HG03354 (cell line): ENCODE measurements at regions not wholly inside any gene's neighbourhood (a gene's known extent, or its start where the extent isn't known, plus 50 kb on each side); places are given as distances from the start of the nearest gene placed in this dataset.

Experiments
- ATAC-seq: cut with Tn5 transposase; IDR thresholded peaks from one replicate; pipeline ENCODE4 v1.9.1; 2021; ENCODE audit warnings: mild to moderate bottlenecking; ENCODE audit not compliant: unreplicated experiment, poor library complexity, severe bottlenecking

GRCh38 chr5:58227858-58228257, 232.0 kb downstream of the PLK2 start:
- ATAC-seq: no peak

GRCh38 chr5:58224661-58225060, 235.2 kb downstream of the PLK2 start:
- ATAC-seq: no peak

GRCh38 chr5:58224221-58224620, 235.7 kb downstream of the PLK2 start:
- no peak for ATAC-seq

- no peak for ATAC-seq
Observed at GRCh38 chr5:58215364-58215763, 244.5 kb downstream of the PLK2 start.

- no peak for ATAC-seq
Observed at GRCh38 chr5:58211441-58211840, 248.4 kb downstream of the PLK2 start.

GRCh38 chr5:58208674-58209073, 251.2 kb downstream of the PLK2 start:
- ATAC-seq: no peak

DNA sequence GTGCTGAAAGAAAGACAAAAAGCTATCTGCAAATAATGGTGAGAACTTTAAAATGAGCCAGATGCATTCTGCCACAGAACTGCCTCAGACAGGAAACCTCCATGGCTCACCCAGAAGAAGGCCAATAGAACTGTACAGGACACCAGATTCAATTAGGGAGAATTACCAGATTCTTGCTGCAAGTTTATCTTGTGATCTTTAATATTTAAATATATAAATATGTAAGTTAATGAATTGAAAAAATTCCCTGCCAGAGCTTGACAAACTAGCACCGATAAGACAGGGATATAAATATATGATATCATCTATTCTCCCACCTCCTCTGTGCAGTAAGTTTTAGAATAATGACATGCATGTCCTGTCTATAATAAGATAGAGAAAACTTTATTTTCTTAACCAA, 252.8 kb downstream of the PLK2 start:
- ATAC-seq: no peak

GRCh38 chr5:58204966-58205365, 254.9 kb downstream of the PLK2 start:
- no peak for ATAC-seq

- no peak for ATAC-seq
Observed at GRCh38 chr5:58202941-58203444, 256.9 kb downstream of the PLK2 start.

GRCh38 chr5:58201922-58202648, 257.8 kb downstream of the PLK2 start:
- ATAC-seq: no peak

DNA sequence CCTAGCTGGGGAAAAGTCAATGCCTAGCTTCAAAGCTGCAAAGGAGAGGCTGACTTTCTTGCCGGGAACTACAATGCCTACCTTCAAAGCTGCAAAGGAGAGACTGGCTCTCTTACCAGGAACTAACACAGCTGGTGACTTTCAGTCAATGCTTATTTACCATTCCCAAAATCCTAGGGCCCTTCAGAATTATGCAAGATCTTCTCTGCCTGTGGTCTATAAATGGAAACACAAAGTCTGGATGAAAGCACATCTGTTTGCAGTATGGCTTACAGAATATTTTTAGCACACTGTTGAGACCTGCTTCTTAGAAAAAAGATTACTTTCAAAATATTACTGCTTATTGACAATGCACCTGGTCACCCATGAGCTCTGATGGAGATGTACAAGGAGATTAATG, 259.4 kb downstream of the PLK2 start:
- ATAC-seq: no peak

DNA sequence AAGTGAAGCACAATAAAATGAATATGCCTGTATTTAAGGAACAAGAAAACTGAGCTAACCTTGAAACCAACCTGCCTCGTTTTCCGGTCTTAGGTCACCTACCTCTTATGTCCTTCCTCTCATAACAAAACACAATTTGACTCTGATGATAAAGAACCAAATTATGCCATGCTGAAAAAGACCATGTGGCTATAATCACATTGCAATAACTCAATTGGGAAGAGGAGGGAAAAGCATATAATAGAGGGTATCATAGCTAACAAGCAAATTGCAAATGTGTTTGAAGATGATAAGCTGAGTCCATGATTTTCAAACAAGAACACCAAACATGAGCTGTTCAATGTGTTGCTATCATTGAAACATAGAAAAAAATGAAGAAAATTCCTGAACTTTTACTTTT, 260.8 kb downstream of the PLK2 start:
- ATAC-seq: no peak

GRCh38 chr5:58198330-58198729, 261.6 kb downstream of the PLK2 start:
- ATAC-seq: no peak

DNA sequence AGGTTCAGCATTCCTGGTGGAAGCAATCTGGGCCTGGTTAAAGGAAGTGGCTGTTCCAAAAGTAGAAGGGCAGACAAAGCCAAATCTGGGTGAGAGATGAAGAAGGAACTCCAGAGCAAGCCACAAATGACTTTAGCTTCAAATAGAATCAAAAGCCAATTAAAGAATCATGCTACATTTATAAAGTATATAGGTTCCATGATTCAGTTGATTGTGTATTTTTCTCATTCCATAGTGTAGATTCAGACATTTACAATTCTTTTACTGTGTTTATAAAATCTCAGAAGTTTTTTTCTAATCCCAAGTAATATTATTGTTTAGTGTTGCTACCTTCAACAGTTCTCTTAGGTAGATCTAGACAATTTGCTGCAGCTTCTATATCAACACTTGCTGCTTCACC, 262.0 kb downstream of the PLK2 start:
- ATAC-seq: no peak

DNA sequence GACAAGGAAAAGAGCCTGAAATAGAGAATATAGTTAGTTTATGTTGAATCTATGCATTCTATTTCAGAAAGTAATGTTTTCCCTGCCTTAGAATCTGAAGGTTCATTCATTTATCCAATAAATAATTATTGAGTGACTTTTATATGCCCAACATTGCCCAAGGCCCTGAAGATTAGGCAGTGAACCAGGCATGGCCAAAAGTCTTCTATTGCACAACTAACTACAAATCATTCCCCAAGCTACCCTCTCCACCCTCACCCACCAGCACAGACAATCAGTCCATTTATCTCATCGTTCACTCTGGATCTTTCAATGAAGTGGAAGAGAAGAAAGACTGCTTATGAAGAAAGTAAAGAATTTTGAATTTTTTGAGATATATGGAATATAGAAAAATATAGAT, 268.4 kb downstream of the PLK2 start:
- no peak for ATAC-seq

GRCh38 chr5:58188262-58188651, 271.6 kb downstream of the PLK2 start:
- no peak for ATAC-seq

- no peak for ATAC-seq
Observed at GRCh38 chr5:58187432-58188261, 272.2 kb downstream of the PLK2 start.

GRCh38 chr5:58185801-58186200, 274.1 kb downstream of the PLK2 start:
- ATAC-seq: no peak

- no peak for ATAC-seq
Observed at GRCh38 chr5:58185397-58185796, 274.5 kb downstream of the PLK2 start.

- ATAC-seq: no peak
Observed at GRCh38 chr5:58184910-58185309, 275.0 kb downstream of the PLK2 start.

DNA sequence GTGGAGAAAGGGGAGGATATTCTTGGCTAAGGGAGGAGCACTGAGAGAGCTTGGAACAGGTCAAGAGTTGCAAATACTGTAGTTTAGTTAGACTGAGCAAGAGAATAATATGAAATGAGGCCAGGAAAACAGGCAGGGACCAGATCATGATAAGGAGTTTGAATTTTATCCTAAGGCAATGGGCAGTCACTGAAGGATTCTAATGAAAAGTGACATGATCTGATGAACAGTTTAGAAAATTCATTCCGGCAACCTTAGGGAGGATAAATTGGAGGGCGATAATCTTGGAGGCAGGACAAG, 276.1 kb downstream of the PLK2 start:
- ATAC-seq: no peak
